Stimulated activated naive B cell treated with anti-CD40 and anti-IgM and Interleukin-4, amounts not matched to agents 10 μg/mL and 1 μg/mL and 100 μg/mL, for 72 hours (primary cell): ENCODE measurements at regions not wholly inside any gene's neighbourhood (a gene's known extent, or its start where the extent isn't known, plus 50 kb on each side); places are given as distances from the start of the nearest gene placed in this dataset.
"Not testable (repeated sequence)": the region's sequence is repeated elsewhere in the genome, so short reads cannot be mapped to it uniquely, and the experiment has no call there.

Experiments
- ATAC-seq, 2 donors: fragments of 150-1000 bp; cut with Tn5 transposase; replicated peaks; 2 replicates each; pipeline ENCODE4 v1.10.0; 2021; ENCODE audit warnings: moderate library complexity in 1 of 2
- DNase-seq: peaks from one replicate; pipeline ENCODE4 v3.0.0; 2021
- H3K27ac Mint-ChIP-seq: one replicate; pipeline ENCODE4 v1.8.0; 2022; ENCODE audit warnings: mild to moderate bottlenecking, mixed read lengths
- H3K27me3 Mint-ChIP-seq, 2 donors: one replicate each; pipeline ENCODE4 v1.8.0; 2022; ENCODE audit warnings: mixed read lengths in 2 of 2
- H3K36me3 Mint-ChIP-seq, 2 donors: one replicate each; pipeline ENCODE4 v1.8.0; 2022; ENCODE audit warnings: mixed read lengths in 2 of 2, mild to moderate bottlenecking in 1 of 2
- H3K4me1 Mint-ChIP-seq, 2 donors: one replicate each; pipeline ENCODE4 v1.8.0; 2022; ENCODE audit warnings: mixed read lengths in 2 of 2, mild to moderate bottlenecking in 1 of 2
- H3K4me3 Mint-ChIP-seq, 2 donors: one replicate each; pipeline ENCODE4 v1.8.0; 2022; ENCODE audit warnings: mild to moderate bottlenecking in 2 of 2, mixed read lengths in 2 of 2, moderate library complexity in 1 of 2
- H3K9me3 Mint-ChIP-seq, 2 donors: one replicate each; pipeline ENCODE4 v1.8.0; 2022; ENCODE audit warnings: mixed read lengths in 2 of 2, mild to moderate bottlenecking in 1 of 2

- Mint-ChIP-seq H3K36me3 (no peaks in the 10 kb centered on the region), H3K4me1 (peaks cover 0 to 6% of the 10 kb centered on the region in 2 donors), H3K9me3 (no peaks in the 10 kb centered on the region), H3K27me3 (peaks cover 0 to 5% of the 10 kb centered on the region in 2 donors), H3K4me3 (no peak overlapping the region), H3K27ac (no peak overlapping the region)
- ATAC-seq (no peak), DNase-seq (no peak)
These were observed 56.3 kb upstream of the ZNF92 start for GRCh38 chr7:65317372-65317771.

- no peak for DNase-seq
- Mint-ChIP-seq H3K9me3 (no peaks in the 10 kb centered on the region), H3K27me3 (peaks cover 0 to 11% of the 10 kb centered on the region in 2 donors), H3K27ac (no peak overlapping the region), H3K4me1 (peaks cover 0 to 2% of the 10 kb centered on the region in 2 donors), H3K36me3 (no peaks in the 10 kb centered on the region), H3K4me3 (no peak overlapping the region)
- ATAC-seq, result no peak
These were observed 62.9 kb upstream of the ZNF92 start for GRCh38 chr7:65310761-65311160.

- no peak for ATAC-seq
- H3K4me3 Mint-ChIP-seq, result no peak overlapping the region
- no peaks in the 10 kb centered on the region for H3K9me3 Mint-ChIP-seq
These were observed 65.4 kb upstream of the ZNF92 start for GRCh38 chr7:65308300-65308678.

GRCh38 chr7:65307651-65308299, 65.9 kb upstream of the ZNF92 start:
- H3K36me3 Mint-ChIP-seq, result no peaks in the 10 kb centered on the region
- no peaks in the 10 kb centered on the region for H3K9me3 Mint-ChIP-seq
- H3K4me3 Mint-ChIP-seq, result no peak overlapping the region
- peaks cover 0 to 2% of the 10 kb centered on the region in 2 donors for H3K4me1 Mint-ChIP-seq
- H3K27me3 Mint-ChIP-seq, result peaks cover 0 to 6% of the 10 kb centered on the region in 2 donors
- DNase-seq, result peak; percentile 21
- peak; percentile 79 to 90 for ATAC-seq
- H3K27ac Mint-ChIP-seq, result no peak overlapping the region

More at GRCh38 chr7:65308300-65308678, 65.4 kb upstream of the ZNF92 start:
- Mint-ChIP-seq H3K36me3 (no peaks in the 10 kb centered on the region), H3K27me3 (peaks cover 0 to 6% of the 10 kb centered on the region in 2 donors), H3K27ac (no peak overlapping the region), H3K4me1 (peaks cover 0 to 2% of the 10 kb centered on the region in 2 donors)
- no peak for DNase-seq

GRCh38 chr7:65304175-65304574, 69.5 kb upstream of the ZNF92 start:
- H3K9me3 Mint-ChIP-seq, result no peaks in the 10 kb centered on the region
- H3K36me3 Mint-ChIP-seq, result no peaks in the 10 kb centered on the region
- peaks cover 0 to 6% of the 10 kb centered on the region in 2 donors for H3K27me3 Mint-ChIP-seq
- H3K27ac Mint-ChIP-seq, result no peak overlapping the region
- ATAC-seq (no peak), DNase-seq (no peak)
- no peak overlapping the region for H3K4me3 Mint-ChIP-seq
- peaks cover 0 to 2% of the 10 kb centered on the region in 2 donors for H3K4me1 Mint-ChIP-seq

- DNase-seq (no peak), ATAC-seq (no peak)
- peaks cover 0 to 6% of the 10 kb centered on the region in 2 donors for H3K27me3 Mint-ChIP-seq
- H3K4me3 Mint-ChIP-seq, result no peak overlapping the region
- peaks cover 0 to under 1% of the 10 kb centered on the region in 2 donors for H3K4me1 Mint-ChIP-seq
- no peak overlapping the region for H3K27ac Mint-ChIP-seq
- H3K9me3 Mint-ChIP-seq, result no peaks in the 10 kb centered on the region
- H3K36me3 Mint-ChIP-seq, result no peaks in the 10 kb centered on the region
These were observed 70.8 kb upstream of the ZNF92 start for GRCh38 chr7:65302883-65303282.

- no peak overlapping the region for H3K27ac Mint-ChIP-seq
- H3K4me3 Mint-ChIP-seq, result no peak overlapping the region
- peaks cover 0 to 6% of the 10 kb centered on the region in 2 donors for H3K27me3 Mint-ChIP-seq
- DNase-seq (no peak), ATAC-seq (no peak)
- no peaks in the 10 kb centered on the region for H3K36me3 Mint-ChIP-seq
- H3K4me1 Mint-ChIP-seq, result no peaks in the 10 kb centered on the region
- peaks cover 0 to 5% of the 10 kb centered on the region in 2 donors for H3K9me3 Mint-ChIP-seq
These were observed 72.6 kb upstream of the ZNF92 start for GRCh38 chr7:65301007-65301406.

- no peak for ATAC-seq
- Mint-ChIP-seq H3K27ac (no peak overlapping the region), H3K36me3 (no peaks in the 10 kb centered on the region), H3K9me3 (peaks cover 3 to 5% of the 10 kb centered on the region in 2 donors), H3K27me3 (peaks cover 4 to 6% of the 10 kb centered on the region in 2 donors), H3K4me1 (no peaks in the 10 kb centered on the region), H3K4me3 (no peak overlapping the region)
- DNase-seq, result no peak
These were observed 78.2 kb upstream of the ZNF92 start for GRCh38 chr7:65295409-65295808.

GRCh38 chr7:65290340-65290739, 83.3 kb upstream of the ZNF92 start:
- not testable (repeated sequence) for DNase-seq, H3K4me1 Mint-ChIP-seq, ATAC-seq, H3K4me3 Mint-ChIP-seq, H3K9me3 Mint-ChIP-seq, H3K27ac Mint-ChIP-seq, H3K27me3 Mint-ChIP-seq, H3K36me3 Mint-ChIP-seq

GRCh38 chr7:65287023-65287422, 86.6 kb upstream of the ZNF92 start:
- Mint-ChIP-seq H3K36me3 (peaks cover 0 to under 1% of the 10 kb centered on the region in 2 donors), H3K27me3 (peaks cover 6 to 9% of the 10 kb centered on the region in 2 donors), H3K4me1 (no peaks in the 10 kb centered on the region), H3K27ac (no peak overlapping the region), H3K4me3 (no peak overlapping the region), H3K9me3 (peaks cover 0 to 4% of the 10 kb centered on the region in 2 donors)
- DNase-seq, result no peak
- no peak for ATAC-seq

- Mint-ChIP-seq H3K27ac (no peak overlapping the region), H3K27me3 (peaks cover 11 to 17% of the 10 kb centered on the region in 2 donors), H3K4me1 (no peaks in the 10 kb centered on the region), H3K36me3 (peaks cover 0 to 4% of the 10 kb centered on the region in 2 donors), H3K9me3 (peaks cover 0 to 4% of the 10 kb centered on the region in 2 donors), H3K4me3 (no peak overlapping the region)
- ATAC-seq (no peak), DNase-seq (no peak)
These were observed 87.5 kb upstream of the ZNF92 start for GRCh38 chr7:65285906-65286864.

GRCh38 chr7:65285241-65285640, 88.4 kb upstream of the ZNF92 start:
- not testable (repeated sequence) for H3K36me3 Mint-ChIP-seq, DNase-seq, H3K9me3 Mint-ChIP-seq, H3K4me3 Mint-ChIP-seq, H3K27ac Mint-ChIP-seq, H3K4me1 Mint-ChIP-seq, ATAC-seq
- peaks cover 10 to 27% of the 10 kb centered on the region in 2 donors for H3K27me3 Mint-ChIP-seq

GRCh38 chr7:65279795-65280194, 93.9 kb upstream of the ZNF92 start:
- DNase-seq (no peak), ATAC-seq (no peak)
- Mint-ChIP-seq H3K27me3 (peaks cover 18 to 30% of the 10 kb centered on the region in 2 donors), H3K9me3 (peaks cover 2 to 19% of the 10 kb centered on the region in 2 donors), H3K4me1 (no peaks in the 10 kb centered on the region), H3K27ac (no peak overlapping the region), H3K36me3 (peaks cover 4 to 8% of the 10 kb centered on the region in 2 donors), H3K4me3 (no peak overlapping the region)

GRCh38 chr7:65276822-65277221, 96.8 kb upstream of the ZNF92 start:
- H3K27me3 Mint-ChIP-seq, result peaks cover 28 to 42% of the 10 kb centered on the region in 2 donors
- H3K4me3 Mint-ChIP-seq, result no peak overlapping the region
- no peaks in the 10 kb centered on the region for H3K4me1 Mint-ChIP-seq
- peaks cover 5 to 14% of the 10 kb centered on the region in 2 donors for H3K9me3 Mint-ChIP-seq
- no peak overlapping the region for H3K27ac Mint-ChIP-seq
- no peak for DNase-seq
- no peak for ATAC-seq
- peaks cover 2 to 8% of the 10 kb centered on the region in 2 donors for H3K36me3 Mint-ChIP-seq
